HCT116 (cell line): ENCODE measurements at regions not wholly inside any gene's neighbourhood (a gene's known extent, or its start where the extent isn't known, plus 50 kb on each side); places are given as distances from the start of the nearest gene placed in this dataset.

Experiments
- ATAC-seq: fragments of 200-7000 bp; cut with Tn5 transposase; 2 replicates; pipeline ENCODE4 v1.9.1; 2020; ENCODE audit warnings: mild to moderate bottlenecking, moderate library complexity
- BruUV-seq: library from RNA; stranded (reverse); fragments of 400-500 nt; replicated peaks from 2 replicates; lab custom pipeline; 2021; lab: Mats Ljungman, UMichigan
- CTCF ChIA-PET: fragments of 300-600 bp; sonication (Branson Sonifier 250); formaldehyde crosslinking; loops from one replicate; lab custom pipeline; 2021; ENCODE audit warnings: antibody characterized with exemption; lab: Charles Lee
- POLR2A ChIA-PET: fragments of 300-600, 350-600 bp; sonication (Branson Sonifier 250); formaldehyde crosslinking; loops from one replicate; lab custom pipeline; 2021; ENCODE audit warnings: antibody characterized with exemption; lab: Charles Lee
- RAD21 ChIA-PET, 2 experiments: fragments of 300-600 bp; sonication (Branson Sonifier 250); formaldehyde crosslinking; loops; one replicate each; lab custom pipeline; 2023; ENCODE audit warnings: low total read pairs in 2 of 2; ENCODE audit not compliant: uncharacterized antibody in 2 of 2, unreplicated experiment in 2 of 2, low non-redundant PET in 1 of 2; lab: Charles Lee
- DNase-seq: peaks from one replicate; pipeline ENCODE4 v3.0.0-alpha.2; 2010; ENCODE audit warnings: low read depth, low spot score
- H2AFZ ChIP-seq: fragments of 200-600 bp; shearing (Covaris generic), sonication (generic); 2 replicates; pipeline ENCODE4 v1.6.1; 2017; ENCODE audit warnings: low read depth, mixed run types, mixed read lengths, antibody characterized with exemption, low read length; ENCODE audit not compliant: poor library complexity, severe bottlenecking
- H3K27ac ChIP-seq: 2 replicates; pipeline ENCODE4 v1.5.1; 2012; ENCODE audit warnings: low read depth, low read length
- H3K27me3 ChIP-seq: fragments of 200-600 bp; sonication (generic); 2 replicates; pipeline ENCODE4 v1.6.1; 2016; ENCODE audit warnings: mixed run types, low read length, mixed read lengths; ENCODE audit not compliant: insufficient read depth
- H3K36me3 ChIP-seq, 2 experiments: fragments of 200-500 bp in 1 of 2; fragments of 200-600 bp in 1 of 2; sonication (Bioruptor generic) in 1 of 2; sonication (generic) in 1 of 2; 2 replicates each; pipeline versions ENCODE4 v1.5.1 to v1.6.1; 2014 to 2016; ENCODE audit warnings: low read length in 2 of 2, inconsistent platforms in 1 of 2, mixed read lengths in 1 of 2, mixed run types in 1 of 2; ENCODE audit not compliant: insufficient read depth in 2 of 2, control insufficient read depth in 1 of 2
- H3K4me1 ChIP-seq, 2 experiments: fragments of 200-600 bp in 1 of 2; sonication (generic) in 1 of 2; 2 replicates each; pipeline versions ENCODE4 v1.5.1 to v1.6.1; 2012 to 2017; ENCODE audit warnings: low read length in 2 of 2, inconsistent platforms in 1 of 2, mild to moderate bottlenecking in 1 of 2, mixed read lengths in 1 of 2, mixed run types in 1 of 2, moderate library complexity in 1 of 2; ENCODE audit not compliant: insufficient read depth in 2 of 2, control insufficient read depth in 1 of 2
- H3K4me2 ChIP-seq: fragments of 200-600 bp; sonication (generic); 2 replicates; pipeline ENCODE4 v1.6.1; 2017; ENCODE audit warnings: mixed run types, low read length, mixed read lengths
- H3K4me3 ChIP-seq, 2 experiments: fragments of 200-600 bp in 1 of 2; sonication (generic) in 1 of 2; replicated peaks in 1 of 2; 2 replicates each; pipeline ENCODE4 v1.5.1; 2011 to 2016; ENCODE audit warnings: low read length in 2 of 2, control low read depth in 1 of 2, low read depth in 1 of 2, mild to moderate bottlenecking in 1 of 2, mixed read lengths in 1 of 2, mixed run types in 1 of 2
- H3K79me2 ChIP-seq: fragments of 200-600 bp; sonication (generic); 2 replicates; pipeline ENCODE4 v1.6.1; 2017; ENCODE audit warnings: mild to moderate bottlenecking, mixed run types, low read length, moderate library complexity, mixed read lengths; ENCODE audit not compliant: insufficient read depth
- H3K9ac ChIP-seq: fragments of 200-600 bp; sonication (generic); 2 replicates; pipeline ENCODE4 v1.6.1; 2016; ENCODE audit warnings: low read length, mixed read lengths
- H3K9me2 ChIP-seq: fragments of 200-600 bp; sonication (generic), shearing (Covaris generic); 2 replicates; pipeline ENCODE4 v1.6.1; 2017; ENCODE audit warnings: mixed run types, mild to moderate bottlenecking, moderate library complexity; ENCODE audit not compliant: insufficient read depth
- H3K9me3 ChIP-seq, 2 experiments: fragments of 200-500 bp in 1 of 2; fragments of 200-600 bp in 1 of 2; sonication (Bioruptor generic) in 1 of 2; sonication (generic) in 1 of 2; 2 replicates each; pipeline ENCODE4 v1.6.1; 2014 to 2017; ENCODE audit warnings: low read length in 2 of 2, mixed read lengths in 2 of 2, inconsistent platforms in 1 of 2, low read depth in 1 of 2, mild to moderate bottlenecking in 1 of 2, mixed run types in 1 of 2, moderate library complexity in 1 of 2; ENCODE audit not compliant: control insufficient read depth in 1 of 2, insufficient read depth in 1 of 2
- H4K20me1 ChIP-seq: fragments of 200-600 bp; sonication (generic), shearing (Covaris generic); 2 replicates; pipeline ENCODE4 v1.6.1; 2017; ENCODE audit warnings: mixed run types, mild to moderate bottlenecking, moderate library complexity; ENCODE audit not compliant: insufficient read depth
- CEBPB ChIP-seq: IDR thresholded peaks from 2 replicates; pipeline ENCODE4 v1.6.1; 2012; ENCODE audit warnings: low read depth
- CTCF ChIP-seq, 3 experiments: fragments of 200-600 bp in 1 of 3; sonication (generic) in 1 of 3; IDR thresholded peaks in 2 of 3; conservative IDR thresholded peaks in 1 of 3; 2 replicates each; pipeline ENCODE4 v1.5.1; 2012 to 2017; ENCODE audit warnings: low read depth in 2 of 3, low read length in 2 of 3, antibody characterized with exemption in 1 of 3, borderline replicate concordance in 1 of 3, control low read depth in 1 of 3, mild to moderate bottlenecking in 1 of 3, mixed read lengths in 1 of 3, mixed run types in 1 of 3, moderate library complexity in 1 of 3; ENCODE audit not compliant: insufficient read depth in 1 of 3
- ELF1 ChIP-seq: IDR thresholded peaks from 2 replicates; pipeline ENCODE4 v1.6.1; 2012; ENCODE audit warnings: low read depth, borderline replicate concordance
- EZH2 ChIP-seq: fragments of 200-600 bp; sonication (generic); IDR thresholded peaks from 2 replicates; pipeline ENCODE4 v1.6.1; 2017; ENCODE audit warnings: antibody characterized with exemption, mixed run types
- EZH2phosphoT487 ChIP-seq: fragments of 200-600 bp; IDR thresholded peaks from 2 replicates; pipeline ENCODE4 v1.6.1; 2018; ENCODE audit warnings: antibody characterized with exemption, borderline replicate concordance
- POLR2A ChIP-seq: IDR thresholded peaks from 2 replicates; pipeline ENCODE4 v1.7.0; 2011; ENCODE audit warnings: borderline replicate concordance; ENCODE audit not compliant: insufficient read depth, insufficient read length; ENCODE audit errors: extremely low read depth
- POLR2AphosphoS5 ChIP-seq: IDR thresholded peaks from 2 replicates; pipeline ENCODE4 v1.6.1; 2011; ENCODE audit warnings: mild to moderate bottlenecking, low read depth, low read length, moderate library complexity
- RAD21 ChIP-seq: IDR thresholded peaks from 2 replicates; pipeline ENCODE4 v1.6.1; 2012; ENCODE audit warnings: low read depth, mild to moderate bottlenecking
- REST ChIP-seq: IDR thresholded peaks from 2 replicates; pipeline ENCODE4 v1.6.1; 2012; ENCODE audit warnings: low read depth
- SP1 ChIP-seq: IDR thresholded peaks from 2 replicates; pipeline ENCODE4 v1.6.1; 2012; ENCODE audit warnings: low read depth
- TCF7L2 ChIP-seq: IDR thresholded peaks from 2 replicates; pipeline ENCODE4 v1.7.0; 2011; ENCODE audit warnings: borderline replicate concordance, inconsistent platforms; ENCODE audit not compliant: insufficient read depth, insufficient read length; ENCODE audit errors: extremely low read depth
- ZBTB33 ChIP-seq: IDR thresholded peaks from 2 replicates; pipeline ENCODE4 v1.6.1; 2011; ENCODE audit warnings: mild to moderate bottlenecking, low read length, moderate library complexity; ENCODE audit not compliant: insufficient replicate concordance; ENCODE audit errors: extremely low read depth
- ZFX ChIP-seq: fragments of 450-650 bp; IDR thresholded peaks from 2 replicates; pipeline ENCODE4 v1.6.1; 2017
- intact Hi-C: fragments of 100-400 bp; cut with micrococcal nuclease; formaldehyde crosslinking; loops from 2 replicates; pipeline ENCODE4 v1.10.0; 2022

DNA sequence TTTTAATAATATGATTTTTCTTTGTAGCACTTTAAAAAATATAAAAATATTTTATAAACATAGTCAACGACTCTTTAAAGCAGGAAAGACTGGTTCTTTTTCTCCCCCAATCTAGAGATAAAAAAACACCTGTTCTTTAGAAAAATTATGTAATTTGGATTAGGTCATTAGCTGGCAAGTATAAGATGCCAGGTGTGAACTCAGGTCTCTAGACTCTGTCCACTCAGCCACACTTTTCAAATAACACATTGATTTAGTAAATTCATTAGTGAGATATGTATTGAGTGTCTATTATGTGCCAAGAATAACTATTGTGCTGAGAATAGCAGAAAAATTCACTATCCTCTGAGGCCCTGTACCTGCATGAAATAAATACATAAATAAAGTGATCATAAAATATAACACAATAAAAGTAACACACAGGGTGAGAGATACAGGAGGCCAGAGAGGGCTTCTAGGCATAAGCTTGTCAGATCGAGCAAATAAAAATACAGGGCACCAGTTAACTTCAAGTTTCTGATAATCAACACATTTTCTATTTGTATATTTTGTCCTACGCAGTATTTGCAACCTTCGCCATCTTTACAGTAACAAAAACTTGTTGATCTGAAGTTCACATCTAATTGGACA, 867.1 kb upstream of the GBE1 start:
- Histone ChIP-seq H3K9me2 (no peaks in the 10 kb centered on the region), H3K36me3 (no peaks in the 10 kb centered on the region)
- intact Hi-C loops, result no loop called here
- TF ChIP-seq EZH2 (no peak), ZFX (no peak), REST (no peak), SP1 (no peak), CEBPB (no peak), EZH2phosphoT487 (no peak), ZBTB33 (no peak), POLR2A (no peak), TCF7L2 (no peak), ELF1 (no peak), CTCF (IDR thresholded peaks at IDR 0.05 in 2 of 3, conservative IDR thresholded peaks at IDR 0.05 in 1 of 3; ENCODE audit: borderline replicate concordance in 1 of 3, insufficient read depth in 1 of 3, low read depth in 2 of 3, low read length in 2 of 3) (no peak), POLR2AphosphoS5 (no peak), RAD21 (no peak)
- TF ChIP-seq, all 23 proteins: peak for 0
- H4K20me1 ChIP-seq, result no peaks in the 10 kb centered on the region
- H3K4me3 ChIP-seq, result no peak overlapping the region
- no peaks in the 10 kb centered on the region for H3K27me3 ChIP-seq
- POLR2A ChIA-PET, result no interaction called here
- H3K9me3 ChIP-seq, result 0 out of 4 replicates have a peak, but pooled peaks cover 0 to 2% of the 10 kb centered on the region in 2 experiments
- DNase-seq, result no peak
- CTCF ChIA-PET, result no interaction called here
- no peak overlapping the region for H2AFZ ChIP-seq
- ATAC-seq, result no peak
- no peaks in the 10 kb centered on the region for H3K4me1 ChIP-seq
- H3K9ac ChIP-seq, result no peak overlapping the region
- H3K4me2 ChIP-seq, result no peak overlapping the region
- RAD21 ChIA-PET, result no interaction called here
- no peak overlapping the region for H3K27ac ChIP-seq
- H3K79me2 ChIP-seq, result no peaks in the 10 kb centered on the region
- no TSS peak for BruUV-seq
